ENCODE measurements at regions not wholly inside any gene's neighbourhood (a gene's known extent, or its start where the extent isn't known, plus 50 kb on each side); places are given as distances from the start of the nearest gene placed in this dataset.

DNA sequence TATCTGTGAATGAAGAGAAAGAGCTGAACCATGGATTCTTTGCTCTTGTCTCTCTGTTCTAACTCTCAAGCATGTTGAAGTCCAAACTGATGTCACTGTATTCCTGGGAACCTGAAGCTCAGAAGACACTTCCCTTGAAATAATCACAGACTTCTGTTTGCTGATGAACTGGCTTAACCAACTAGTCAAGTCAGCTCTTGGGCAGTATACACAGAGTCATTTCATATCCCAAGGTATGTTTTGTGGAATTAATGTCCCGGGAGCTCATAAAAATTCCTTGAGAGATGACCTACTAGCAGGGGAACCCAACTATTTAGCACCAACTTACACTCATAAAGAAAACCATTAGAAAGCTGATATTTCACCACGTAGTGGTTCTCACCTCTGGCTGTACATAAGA, 156.6 kb downstream of the NR4A2 start:
- Histone ChIP-seq H4K91ac (ENCODE audit: low read depth, low read length) (no peak overlapping the region), H2AFZ (ENCODE audit: insufficient read depth, low read length, poor library complexity) (no peak overlapping the region), H2BK120ac (ENCODE audit: insufficient read depth, low read length, poor library complexity) (no peak overlapping the region), H3K18ac (ENCODE audit: low read length) (no peak overlapping the region), H4K8ac (ENCODE audit: low read depth, low read length) (no peak overlapping the region), H3K27me3 (ENCODE audit: insufficient read depth, low read length) (no peaks in the 10 kb centered on the region), H3K4me3 (ENCODE audit: low read depth, low read length) (no peak overlapping the region), H3K4me1 (ENCODE audit: control insufficient read depth in 1 of 2, insufficient read depth in 2 of 2, low read length in 2 of 2) (no peaks in the 10 kb centered on the region), H3K14ac (ENCODE audit: low read length) (no peak overlapping the region), H3K9ac (ENCODE audit: low read length) (no peak overlapping the region), H3K4me2 (ENCODE audit: low read length) (no peak overlapping the region), H3K27ac (ENCODE audit: low read depth, low read length) (no peak overlapping the region), H3K36me3 (ENCODE audit: control insufficient read depth in 1 of 2, insufficient read depth in 2 of 2, low read length in 2 of 2) (no peaks in the 10 kb centered on the region), H3K4ac (ENCODE audit: low read depth, low read length) (no peak overlapping the region), H3K79me2 (ENCODE audit: control insufficient read depth, insufficient read depth, low read length, poor library complexity) (peaks cover 2% of the 10 kb centered on the region), H3K9me3 (ENCODE audit: insufficient read depth, low read depth, low read length) (no peaks in the 10 kb centered on the region), H2BK5ac (ENCODE audit: low read depth, low read length, poor library complexity) (no peak overlapping the region), H4K12ac (ENCODE audit: low read depth, low read length) (no peak overlapping the region), H3K79me1 (ENCODE audit: low read length) (no peaks in the 10 kb centered on the region), H3K23ac (ENCODE audit: low read length) (no peak overlapping the region), H2AK5ac (ENCODE audit: low read length) (no peak overlapping the region), H2BK12ac (ENCODE audit: low read length) (no peak overlapping the region)
- no peak for DNase-seq
- WGBS (ENCODE audit: extremely low coverage, insufficient coverage, insufficient read length), result no CpG with 5 or more reads among the region's 2 CpGs

DNA sequence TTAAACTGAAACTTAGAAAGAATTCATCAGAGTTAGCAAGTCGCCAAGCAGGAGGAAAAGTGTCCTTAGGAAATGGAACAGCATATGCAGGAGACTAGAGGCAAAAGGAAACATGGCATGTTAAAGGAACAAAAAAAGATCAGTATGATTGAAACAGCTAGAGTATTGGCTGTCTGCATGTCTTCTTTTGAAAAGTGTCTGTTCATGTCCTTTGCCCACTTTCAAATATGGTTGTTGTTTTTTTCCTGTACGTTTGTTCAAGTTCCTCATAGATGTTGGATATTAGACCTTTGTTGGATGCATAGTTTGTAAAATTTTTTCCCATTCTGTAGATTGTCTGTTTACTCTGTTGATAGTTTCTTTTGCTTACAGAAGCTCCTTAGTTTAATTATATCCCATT, 161.6 kb downstream of the NR4A2 start:
- Histone ChIP-seq H3K4me1 (ENCODE audit: control insufficient read depth in 1 of 2, insufficient read depth in 2 of 2, low read length in 2 of 2) (no peaks in the 10 kb centered on the region), H3K9me3 (ENCODE audit: insufficient read depth, low read depth, low read length) (no peaks in the 10 kb centered on the region), H2AFZ (ENCODE audit: insufficient read depth, low read length, poor library complexity) (no peak overlapping the region), H2BK12ac (ENCODE audit: low read length) (no peak overlapping the region), H2BK120ac (ENCODE audit: insufficient read depth, low read length, poor library complexity) (no peak overlapping the region), H3K14ac (ENCODE audit: low read length) (no peak overlapping the region), H4K12ac (ENCODE audit: low read depth, low read length) (no peak overlapping the region), H3K27me3 (ENCODE audit: insufficient read depth, low read length) (no peaks in the 10 kb centered on the region), H3K4me3 (ENCODE audit: low read depth, low read length) (no peak overlapping the region), H3K9ac (ENCODE audit: low read length) (no peak overlapping the region), H3K23ac (ENCODE audit: low read length) (no peak overlapping the region), H3K4ac (ENCODE audit: low read depth, low read length) (no peak overlapping the region), H3K36me3 (ENCODE audit: control insufficient read depth in 1 of 2, insufficient read depth in 2 of 2, low read length in 2 of 2) (no peaks in the 10 kb centered on the region), H3K79me1 (ENCODE audit: low read length) (no peaks in the 10 kb centered on the region), H3K27ac (ENCODE audit: low read depth, low read length) (no peak overlapping the region), H3K4me2 (ENCODE audit: low read length) (no peak overlapping the region), H2AK5ac (ENCODE audit: low read length) (no peak overlapping the region), H4K8ac (ENCODE audit: low read depth, low read length) (no peak overlapping the region), H4K91ac (ENCODE audit: low read depth, low read length) (no peak overlapping the region), H2BK5ac (ENCODE audit: low read depth, low read length, poor library complexity) (no peak overlapping the region), H3K18ac (ENCODE audit: low read length) (no peak overlapping the region), H3K79me2 (ENCODE audit: control insufficient read depth, insufficient read depth, low read length, poor library complexity) (no peaks in the 10 kb centered on the region)
- DNase-seq, result no peak
- WGBS (ENCODE audit: extremely low coverage, insufficient coverage, insufficient read length), result no CpG with 5 or more reads among the region's 2 CpGs

DNA sequence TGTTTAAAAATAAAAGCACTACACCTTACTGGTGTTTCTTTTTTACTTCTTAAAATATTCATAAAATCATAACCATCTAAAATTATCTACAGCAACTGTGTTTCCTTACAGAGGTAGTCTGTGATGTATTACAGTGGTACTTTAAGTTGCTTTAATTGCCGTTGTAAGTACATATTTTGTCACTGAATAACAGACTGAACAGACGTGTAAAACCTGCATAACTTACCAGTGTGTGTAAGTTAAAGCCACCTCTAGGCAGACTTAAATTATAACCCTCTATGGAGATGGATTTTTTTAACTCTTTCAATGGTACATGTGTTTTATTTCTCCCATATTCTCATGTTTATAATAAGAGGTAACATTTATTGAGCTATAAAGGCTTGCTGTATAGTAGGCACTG, 166.8 kb downstream of the NR4A2 start:
- H3K23ac ChIP-seq (ENCODE audit: low read length), result no peak overlapping the region
- no CpG with 5 or more reads among the region's 2 CpGs for WGBS (ENCODE audit: extremely low coverage, insufficient coverage, insufficient read length)
- H2BK5ac ChIP-seq (ENCODE audit: low read depth, low read length, poor library complexity), result no peak overlapping the region
- no peak overlapping the region for H3K9ac ChIP-seq (ENCODE audit: low read length)
- H2AK5ac ChIP-seq (ENCODE audit: low read length), result no peak overlapping the region
- H4K12ac ChIP-seq (ENCODE audit: low read depth, low read length), result no peak overlapping the region
- peak in 1 of 2 donors; percentile 59 for DNase-seq
- H3K18ac ChIP-seq (ENCODE audit: low read length), result no peak overlapping the region
- H3K9me3 ChIP-seq (ENCODE audit: insufficient read depth, low read depth, low read length), result no peaks in the 10 kb centered on the region
- no peaks in the 10 kb centered on the region for H3K79me2 ChIP-seq (ENCODE audit: control insufficient read depth, insufficient read depth, low read length, poor library complexity)
- H3K79me1 ChIP-seq (ENCODE audit: low read length), result no peaks in the 10 kb centered on the region
- H3K14ac ChIP-seq (ENCODE audit: low read length), result no peak overlapping the region
- H3K4me3 ChIP-seq (ENCODE audit: low read depth, low read length), result no peak overlapping the region
- H2AFZ ChIP-seq (ENCODE audit: insufficient read depth, low read length, poor library complexity), result no peak overlapping the region
- no peak overlapping the region for H2BK12ac ChIP-seq (ENCODE audit: low read length)
- H2BK120ac ChIP-seq (ENCODE audit: insufficient read depth, low read length, poor library complexity), result no peak overlapping the region
- H3K27ac ChIP-seq (ENCODE audit: low read depth, low read length), result no peak overlapping the region
- H3K4ac ChIP-seq (ENCODE audit: low read depth, low read length), result no peak overlapping the region
- H3K36me3 ChIP-seq (ENCODE audit: control insufficient read depth in 1 of 2, insufficient read depth in 2 of 2, low read length in 2 of 2), result no peaks in the 10 kb centered on the region
- H3K27me3 ChIP-seq (ENCODE audit: insufficient read depth, low read length), result no peaks in the 10 kb centered on the region
- no peak overlapping the region for H4K8ac ChIP-seq (ENCODE audit: low read depth, low read length)
- no peaks in the 10 kb centered on the region for H3K4me1 ChIP-seq (ENCODE audit: control insufficient read depth in 1 of 2, insufficient read depth in 2 of 2, low read length in 2 of 2)
- H4K91ac ChIP-seq (ENCODE audit: low read depth, low read length), result no peak overlapping the region
- H3K4me2 ChIP-seq (ENCODE audit: low read length), result no peak overlapping the region

DNA sequence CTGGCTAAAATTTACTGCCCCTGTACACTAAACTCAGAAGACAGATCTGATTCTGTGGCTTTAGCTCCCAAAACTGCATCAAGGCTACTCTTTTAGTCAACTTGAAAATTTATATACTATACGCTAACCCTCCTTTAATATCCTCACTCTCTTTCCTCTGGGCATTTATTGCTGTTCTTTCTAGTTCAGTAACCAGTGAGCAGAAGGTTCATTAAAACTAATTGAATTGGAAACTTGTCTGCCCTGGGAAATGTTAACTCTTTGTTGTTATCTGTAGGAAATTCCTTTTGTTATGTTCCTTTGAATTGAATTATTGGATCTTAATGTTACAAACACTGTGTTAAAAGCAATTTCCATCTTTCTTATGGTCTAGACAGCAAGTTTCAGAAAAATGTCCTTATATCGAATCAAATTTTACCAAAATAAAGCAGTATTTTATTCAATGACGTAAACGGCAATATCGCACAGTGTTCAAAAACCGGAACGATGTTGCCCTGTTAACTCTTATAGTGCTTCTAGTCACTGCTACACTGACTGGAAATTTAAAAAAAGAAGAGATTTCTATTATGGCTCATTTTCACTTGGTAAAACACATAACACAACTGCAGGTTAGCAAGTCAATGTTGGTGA, 168.3 kb downstream of the NR4A2 start:
- no peaks in the 10 kb centered on the region for H3K79me1 ChIP-seq (ENCODE audit: low read length)
- DNase-seq, result no peak
- no peak overlapping the region for H3K14ac ChIP-seq (ENCODE audit: low read length)
- no peak overlapping the region for H2BK120ac ChIP-seq (ENCODE audit: insufficient read depth, low read length, poor library complexity)
- no peaks in the 10 kb centered on the region for H3K36me3 ChIP-seq (ENCODE audit: control insufficient read depth in 1 of 2, insufficient read depth in 2 of 2, low read length in 2 of 2)
- no peak overlapping the region for H3K9ac ChIP-seq (ENCODE audit: low read length)
- no peak overlapping the region for H4K91ac ChIP-seq (ENCODE audit: low read depth, low read length)
- H3K4ac ChIP-seq (ENCODE audit: low read depth, low read length), result no peak overlapping the region
- H3K4me3 ChIP-seq (ENCODE audit: low read depth, low read length), result no peak overlapping the region
- no peaks in the 10 kb centered on the region for H3K27me3 ChIP-seq (ENCODE audit: insufficient read depth, low read length)
- no peak overlapping the region for H2AK5ac ChIP-seq (ENCODE audit: low read length)
- no peak overlapping the region for H4K12ac ChIP-seq (ENCODE audit: low read depth, low read length)
- no peaks in the 10 kb centered on the region for H3K9me3 ChIP-seq (ENCODE audit: insufficient read depth, low read depth, low read length)
- H3K4me2 ChIP-seq (ENCODE audit: low read length), result no peak overlapping the region
- H3K23ac ChIP-seq (ENCODE audit: low read length), result no peak overlapping the region
- no peak overlapping the region for H4K8ac ChIP-seq (ENCODE audit: low read depth, low read length)
- H3K4me1 ChIP-seq (ENCODE audit: control insufficient read depth in 1 of 2, insufficient read depth in 2 of 2, low read length in 2 of 2), result no peaks in the 10 kb centered on the region
- H2BK5ac ChIP-seq (ENCODE audit: low read depth, low read length, poor library complexity), result no peak overlapping the region
- no peak overlapping the region for H2BK12ac ChIP-seq (ENCODE audit: low read length)
- no peak overlapping the region for H2AFZ ChIP-seq (ENCODE audit: insufficient read depth, low read length, poor library complexity)
- no peaks in the 10 kb centered on the region for H3K79me2 ChIP-seq (ENCODE audit: control insufficient read depth, insufficient read depth, low read length, poor library complexity)
- H3K18ac ChIP-seq (ENCODE audit: low read length), result no peak overlapping the region
- no peak overlapping the region for H3K27ac ChIP-seq (ENCODE audit: low read depth, low read length)
- 100% methylated on average over 1 of the region's 7 CpGs for WGBS (ENCODE audit: extremely low coverage, insufficient coverage, insufficient read length)
